HCT116 (cell line): ENCODE measurements at regions not wholly inside any gene's neighbourhood (a gene's known extent, or its start where the extent isn't known, plus 50 kb on each side); places are given as distances from the start of the nearest gene placed in this dataset.
"Not testable (repeated sequence)": the region's sequence is repeated elsewhere in the genome, so short reads cannot be mapped to it uniquely, and the experiment has no call there.

Experiments
- ATAC-seq: fragments of 200-7000 bp; cut with Tn5 transposase; 2 replicates; pipeline ENCODE4 v1.9.1; 2020; ENCODE audit warnings: mild to moderate bottlenecking, moderate library complexity
- BruUV-seq: library from RNA; stranded (reverse); fragments of 400-500 nt; replicated peaks from 2 replicates; lab custom pipeline; 2021; lab: Mats Ljungman, UMichigan
- CTCF ChIA-PET: fragments of 300-600 bp; sonication (Branson Sonifier 250); formaldehyde crosslinking; loops from one replicate; lab custom pipeline; 2021; ENCODE audit warnings: antibody characterized with exemption; lab: Charles Lee
- POLR2A ChIA-PET: fragments of 300-600, 350-600 bp; sonication (Branson Sonifier 250); formaldehyde crosslinking; loops from one replicate; lab custom pipeline; 2021; ENCODE audit warnings: antibody characterized with exemption; lab: Charles Lee
- RAD21 ChIA-PET, 2 experiments: fragments of 300-600 bp; sonication (Branson Sonifier 250); formaldehyde crosslinking; loops; one replicate each; lab custom pipeline; 2023; ENCODE audit warnings: low total read pairs in 2 of 2; ENCODE audit not compliant: uncharacterized antibody in 2 of 2, unreplicated experiment in 2 of 2, low non-redundant PET in 1 of 2; lab: Charles Lee
- DNase-seq: peaks from one replicate; pipeline ENCODE4 v3.0.0-alpha.2; 2010; ENCODE audit warnings: low read depth, low spot score
- H2AFZ ChIP-seq: fragments of 200-600 bp; shearing (Covaris generic), sonication (generic); 2 replicates; pipeline ENCODE4 v1.6.1; 2017; ENCODE audit warnings: low read depth, mixed run types, mixed read lengths, antibody characterized with exemption, low read length; ENCODE audit not compliant: poor library complexity, severe bottlenecking
- H3K27ac ChIP-seq: 2 replicates; pipeline ENCODE4 v1.5.1; 2012; ENCODE audit warnings: low read depth, low read length
- H3K27me3 ChIP-seq: fragments of 200-600 bp; sonication (generic); 2 replicates; pipeline ENCODE4 v1.6.1; 2016; ENCODE audit warnings: mixed run types, low read length, mixed read lengths; ENCODE audit not compliant: insufficient read depth
- H3K36me3 ChIP-seq, 2 experiments: fragments of 200-500 bp in 1 of 2; fragments of 200-600 bp in 1 of 2; sonication (Bioruptor generic) in 1 of 2; sonication (generic) in 1 of 2; 2 replicates each; pipeline versions ENCODE4 v1.5.1 to v1.6.1; 2014 to 2016; ENCODE audit warnings: low read length in 2 of 2, inconsistent platforms in 1 of 2, mixed read lengths in 1 of 2, mixed run types in 1 of 2; ENCODE audit not compliant: insufficient read depth in 2 of 2, control insufficient read depth in 1 of 2
- H3K4me1 ChIP-seq, 2 experiments: fragments of 200-600 bp in 1 of 2; sonication (generic) in 1 of 2; 2 replicates each; pipeline versions ENCODE4 v1.5.1 to v1.6.1; 2012 to 2017; ENCODE audit warnings: low read length in 2 of 2, inconsistent platforms in 1 of 2, mild to moderate bottlenecking in 1 of 2, mixed read lengths in 1 of 2, mixed run types in 1 of 2, moderate library complexity in 1 of 2; ENCODE audit not compliant: insufficient read depth in 2 of 2, control insufficient read depth in 1 of 2
- H3K4me2 ChIP-seq: fragments of 200-600 bp; sonication (generic); 2 replicates; pipeline ENCODE4 v1.6.1; 2017; ENCODE audit warnings: mixed run types, low read length, mixed read lengths
- H3K4me3 ChIP-seq, 2 experiments: fragments of 200-600 bp in 1 of 2; sonication (generic) in 1 of 2; replicated peaks in 1 of 2; 2 replicates each; pipeline ENCODE4 v1.5.1; 2011 to 2016; ENCODE audit warnings: low read length in 2 of 2, control low read depth in 1 of 2, low read depth in 1 of 2, mild to moderate bottlenecking in 1 of 2, mixed read lengths in 1 of 2, mixed run types in 1 of 2
- H3K79me2 ChIP-seq: fragments of 200-600 bp; sonication (generic); 2 replicates; pipeline ENCODE4 v1.6.1; 2017; ENCODE audit warnings: mild to moderate bottlenecking, mixed run types, low read length, moderate library complexity, mixed read lengths; ENCODE audit not compliant: insufficient read depth
- H3K9ac ChIP-seq: fragments of 200-600 bp; sonication (generic); 2 replicates; pipeline ENCODE4 v1.6.1; 2016; ENCODE audit warnings: low read length, mixed read lengths
- H3K9me2 ChIP-seq: fragments of 200-600 bp; sonication (generic), shearing (Covaris generic); 2 replicates; pipeline ENCODE4 v1.6.1; 2017; ENCODE audit warnings: mixed run types, mild to moderate bottlenecking, moderate library complexity; ENCODE audit not compliant: insufficient read depth
- H3K9me3 ChIP-seq, 2 experiments: fragments of 200-500 bp in 1 of 2; fragments of 200-600 bp in 1 of 2; sonication (Bioruptor generic) in 1 of 2; sonication (generic) in 1 of 2; 2 replicates each; pipeline ENCODE4 v1.6.1; 2014 to 2017; ENCODE audit warnings: low read length in 2 of 2, mixed read lengths in 2 of 2, inconsistent platforms in 1 of 2, low read depth in 1 of 2, mild to moderate bottlenecking in 1 of 2, mixed run types in 1 of 2, moderate library complexity in 1 of 2; ENCODE audit not compliant: control insufficient read depth in 1 of 2, insufficient read depth in 1 of 2
- H4K20me1 ChIP-seq: fragments of 200-600 bp; sonication (generic), shearing (Covaris generic); 2 replicates; pipeline ENCODE4 v1.6.1; 2017; ENCODE audit warnings: mixed run types, mild to moderate bottlenecking, moderate library complexity; ENCODE audit not compliant: insufficient read depth
- ATF3 ChIP-seq: IDR thresholded peaks from 2 replicates; pipeline ENCODE4 v1.6.1; 2012
- CEBPB ChIP-seq: IDR thresholded peaks from 2 replicates; pipeline ENCODE4 v1.6.1; 2012; ENCODE audit warnings: low read depth
- CTCF ChIP-seq, 3 experiments: fragments of 200-600 bp in 1 of 3; sonication (generic) in 1 of 3; IDR thresholded peaks in 2 of 3; conservative IDR thresholded peaks in 1 of 3; 2 replicates each; pipeline ENCODE4 v1.5.1; 2012 to 2017; ENCODE audit warnings: low read depth in 2 of 3, low read length in 2 of 3, antibody characterized with exemption in 1 of 3, borderline replicate concordance in 1 of 3, control low read depth in 1 of 3, mild to moderate bottlenecking in 1 of 3, mixed read lengths in 1 of 3, mixed run types in 1 of 3, moderate library complexity in 1 of 3; ENCODE audit not compliant: insufficient read depth in 1 of 3
- EGR1 ChIP-seq: IDR thresholded peaks from 2 replicates; pipeline ENCODE4 v1.6.1; 2012; ENCODE audit warnings: low read depth
- EZH2 ChIP-seq: fragments of 200-600 bp; sonication (generic); IDR thresholded peaks from 2 replicates; pipeline ENCODE4 v1.6.1; 2017; ENCODE audit warnings: antibody characterized with exemption, mixed run types
- EZH2phosphoT487 ChIP-seq: fragments of 200-600 bp; IDR thresholded peaks from 2 replicates; pipeline ENCODE4 v1.6.1; 2018; ENCODE audit warnings: antibody characterized with exemption, borderline replicate concordance
- FOSL1 ChIP-seq: IDR thresholded peaks from 2 replicates; pipeline ENCODE4 v1.6.1; 2012; ENCODE audit warnings: low read depth
- POLR2A ChIP-seq: IDR thresholded peaks from 2 replicates; pipeline ENCODE4 v1.7.0; 2011; ENCODE audit warnings: borderline replicate concordance; ENCODE audit not compliant: insufficient read depth, insufficient read length; ENCODE audit errors: extremely low read depth
- SRF ChIP-seq: IDR thresholded peaks from 2 replicates; pipeline ENCODE4 v1.6.1; 2012; ENCODE audit warnings: low read depth
- TCF7L2 ChIP-seq: IDR thresholded peaks from 2 replicates; pipeline ENCODE4 v1.7.0; 2011; ENCODE audit warnings: borderline replicate concordance, inconsistent platforms; ENCODE audit not compliant: insufficient read depth, insufficient read length; ENCODE audit errors: extremely low read depth
- YY1 ChIP-seq: IDR thresholded peaks from 2 replicates; pipeline ENCODE4 v1.6.1; 2011; ENCODE audit warnings: low read length, low read depth, moderate library complexity, mild to moderate bottlenecking; ENCODE audit not compliant: insufficient replicate concordance; ENCODE audit errors: extremely low read depth
- ZFX ChIP-seq: fragments of 450-650 bp; IDR thresholded peaks from 2 replicates; pipeline ENCODE4 v1.6.1; 2017
- ZNF274 ChIP-seq: fragments of 200-500 bp; sonication (Bioruptor generic); IDR thresholded peaks from 2 replicates; pipeline ENCODE4 v1.6.1; 2014; ENCODE audit warnings: mild to moderate bottlenecking, low read depth, low read length, inconsistent platforms
- intact Hi-C: fragments of 100-400 bp; cut with micrococcal nuclease; formaldehyde crosslinking; loops from 2 replicates; pipeline ENCODE4 v1.10.0; 2022

GRCh38 chr3:55249156-55249555 lies 237.9 kb downstream of the WNT5A start:
- H3K27ac ChIP-seq, DNase-seq, H3K79me2 ChIP-seq, H3K9me2 ChIP-seq, POLR2A ChIA-PET, H3K4me2 ChIP-seq, H4K20me1 ChIP-seq, ATAC-seq, H2AFZ ChIP-seq, H3K9ac ChIP-seq, BruUV-seq, CTCF ChIA-PET, H3K36me3 ChIP-seq, RAD21 ChIA-PET, H3K4me3 ChIP-seq, intact Hi-C loops, H3K4me1 ChIP-seq, H3K27me3 ChIP-seq: not testable (repeated sequence)
- H3K9me3 ChIP-seq = peaks cover 0 to 25% of the 10 kb centered on the region in 2 experiments; a peak in 2 of 4 replicates

GRCh38 chr3:55247666-55248065 lies 239.4 kb downstream of the WNT5A start:
- Histone ChIP-seq H2AFZ (no peak overlapping the region), H3K27ac (no peak overlapping the region), H3K27me3 (no peaks in the 10 kb centered on the region), H3K4me1 (no peaks in the 10 kb centered on the region), H3K9me3 (peaks cover 0 to 20% of the 10 kb centered on the region in 2 experiments; a peak in 2 of 4 replicates), H3K4me2 (no peak overlapping the region), H3K79me2 (no peaks in the 10 kb centered on the region), H3K36me3 (no peaks in the 10 kb centered on the region), H3K9ac (no peak overlapping the region), H3K9me2 (no peaks in the 10 kb centered on the region), H3K4me3 (no peak overlapping the region), H4K20me1 (no peaks in the 10 kb centered on the region)
- no peak for TF ChIP-seq SRF
- no peak for TF ChIP-seq EZH2
- no peak for TF ChIP-seq ZNF274
- no peak for TF ChIP-seq EZH2phosphoT487
- TF ChIP-seq YY1 = no peak
- no peak for TF ChIP-seq ATF3
- no peak for TF ChIP-seq CTCF (IDR thresholded peaks at IDR 0.05 in 2 of 3, conservative IDR thresholded peaks at IDR 0.05 in 1 of 3; ENCODE audit: borderline replicate concordance in 1 of 3, insufficient read depth in 1 of 3, low read depth in 2 of 3, low read length in 2 of 3)
- no peak for TF ChIP-seq POLR2A
- TF ChIP-seq TCF7L2 = no peak
- TF ChIP-seq EGR1 = no peak
- TF ChIP-seq ZFX = no peak
- no peak for TF ChIP-seq CEBPB
- TF ChIP-seq FOSL1 = no peak
- POLR2A ChIA-PET = no interaction called here
- CTCF ChIA-PET = no interaction called here
- no TSS peak for BruUV-seq
- intact Hi-C loops = no loop called here
- ATAC-seq (no peak), DNase-seq (no peak)
- RAD21 ChIA-PET = no interaction called here
